ENCODE measurements at regions not wholly inside any gene's neighbourhood (a gene's known extent, or its start where the extent isn't known, plus 50 kb on each side); places are given as distances from the start of the nearest gene placed in this dataset.
"Not testable (repeated sequence)": the region's sequence is repeated elsewhere in the genome, so short reads cannot be mapped to it uniquely, and the experiment has no call there.

- Histone ChIP-seq H3K27me3 (ENCODE audit: control insufficient read depth, insufficient read depth, low read length) (no peaks in the 10 kb centered on the region), H3K9me3 (ENCODE audit: control insufficient read depth, insufficient read depth, low read length) (no peaks in the 10 kb centered on the region), H3K36me3 (ENCODE audit: control insufficient read depth, insufficient read depth, low read length) (no peaks in the 10 kb centered on the region), H3K4me3 (ENCODE audit: low read length) (no peak overlapping the region), H3K27ac (ENCODE audit: low read length) (no peak overlapping the region), H3K4me1 (ENCODE audit: control insufficient read depth, insufficient read depth, low read length) (no peaks in the 10 kb centered on the region)
- peak; percentile 13 for DNase-seq (ENCODE audit: low read depth, low spot score)
- no CpG with 5 or more reads among the region's 2 CpGs for WGBS (ENCODE audit: insufficient coverage, insufficient read length)
These were observed 1609.7 kb upstream of the CDH9 start for GRCh38 chr5:28648108-28648507.

GRCh38 chr5:28632607-28633006, 1594.2 kb upstream of the CDH9 start:
- Histone ChIP-seq H3K27ac (ENCODE audit: low read length) (no peak overlapping the region), H3K27me3 (ENCODE audit: control insufficient read depth, insufficient read depth, low read length) (no peaks in the 10 kb centered on the region), H3K9me3 (ENCODE audit: control insufficient read depth, insufficient read depth, low read length) (no peaks in the 10 kb centered on the region), H3K36me3 (ENCODE audit: control insufficient read depth, insufficient read depth, low read length) (no peaks in the 10 kb centered on the region), H3K4me1 (ENCODE audit: control insufficient read depth, insufficient read depth, low read length) (no peaks in the 10 kb centered on the region; the same call in 1 of the 2 replicates), H3K4me3 (ENCODE audit: low read length) (no peak overlapping the region)
- no peak for DNase-seq (ENCODE audit: low read depth, low spot score)
- no CpG with 5 or more reads among the region's 9 CpGs for WGBS (ENCODE audit: insufficient coverage, insufficient read length)

GRCh38 chr5:28603869-28604268, 1565.5 kb upstream of the CDH9 start:
- WGBS (ENCODE audit: insufficient coverage, insufficient read length) = no CpG with 5 or more reads among the region's 3 CpGs
- H3K9me3 ChIP-seq (ENCODE audit: control insufficient read depth, insufficient read depth, low read length) = no peaks in the 10 kb centered on the region
- H3K36me3 ChIP-seq (ENCODE audit: control insufficient read depth, insufficient read depth, low read length) = no peaks in the 10 kb centered on the region
- no peak for DNase-seq (ENCODE audit: low read depth, low spot score)
- no peak overlapping the region for H3K27ac ChIP-seq (ENCODE audit: low read length)
- no peaks in the 10 kb centered on the region for H3K4me1 ChIP-seq (ENCODE audit: control insufficient read depth, insufficient read depth, low read length)
- no peak overlapping the region for H3K4me3 ChIP-seq (ENCODE audit: low read length)
- H3K27me3 ChIP-seq (ENCODE audit: control insufficient read depth, insufficient read depth, low read length) = no peaks in the 10 kb centered on the region

GRCh38 chr5:28602429-28602828, 1564.0 kb upstream of the CDH9 start:
- H3K4me1 ChIP-seq (ENCODE audit: control insufficient read depth, insufficient read depth, low read length) = no peaks in the 10 kb centered on the region
- no peaks in the 10 kb centered on the region for H3K27me3 ChIP-seq (ENCODE audit: control insufficient read depth, insufficient read depth, low read length)
- H3K9me3 ChIP-seq (ENCODE audit: control insufficient read depth, insufficient read depth, low read length) = no peaks in the 10 kb centered on the region
- H3K36me3 ChIP-seq (ENCODE audit: control insufficient read depth, insufficient read depth, low read length) = no peaks in the 10 kb centered on the region
- DNase-seq (ENCODE audit: low read depth, low spot score) = no peak
- no peak overlapping the region for H3K27ac ChIP-seq (ENCODE audit: low read length)
- H3K4me3 ChIP-seq (ENCODE audit: low read length) = no peak overlapping the region
- no CpG with 5 or more reads among the region's 2 CpGs for WGBS (ENCODE audit: insufficient coverage, insufficient read length)

GRCh38 chr5:28596707-28597106, 1558.3 kb upstream of the CDH9 start:
- DNase-seq (ENCODE audit: low read depth, low spot score); H3K4me3 ChIP-seq (ENCODE audit: low read length); H3K9me3 ChIP-seq (ENCODE audit: control insufficient read depth, insufficient read depth, low read length); H3K27me3 ChIP-seq (ENCODE audit: control insufficient read depth, insufficient read depth, low read length); H3K27ac ChIP-seq (ENCODE audit: low read length); H3K36me3 ChIP-seq (ENCODE audit: control insufficient read depth, insufficient read depth, low read length); H3K4me1 ChIP-seq (ENCODE audit: control insufficient read depth, insufficient read depth, low read length): not testable (repeated sequence)
- no CpG with 5 or more reads among the region's 26 CpGs for WGBS (ENCODE audit: insufficient coverage, insufficient read length)

- DNase-seq (ENCODE audit: low read depth, low spot score) = no peak
- no CpG with 5 or more reads among the region's 4 CpGs for WGBS (ENCODE audit: insufficient coverage, insufficient read length)
- H3K9me3 ChIP-seq (ENCODE audit: control insufficient read depth, insufficient read depth, low read length) = no peaks in the 10 kb centered on the region
- H3K27me3 ChIP-seq (ENCODE audit: control insufficient read depth, insufficient read depth, low read length) = no peaks in the 10 kb centered on the region
- H3K36me3 ChIP-seq (ENCODE audit: control insufficient read depth, insufficient read depth, low read length) = no peaks in the 10 kb centered on the region
- no peaks in the 10 kb centered on the region for H3K4me1 ChIP-seq (ENCODE audit: control insufficient read depth, insufficient read depth, low read length)
- H3K27ac ChIP-seq (ENCODE audit: low read length) = no peak overlapping the region
- no peak overlapping the region for H3K4me3 ChIP-seq (ENCODE audit: low read length)
These were observed 1542.2 kb upstream of the CDH9 start for GRCh38 chr5:28580616-28581015.

- Histone ChIP-seq H3K27me3 (ENCODE audit: control insufficient read depth, insufficient read depth, low read length) (no peaks in the 10 kb centered on the region), H3K36me3 (ENCODE audit: control insufficient read depth, insufficient read depth, low read length) (no peaks in the 10 kb centered on the region), H3K9me3 (ENCODE audit: control insufficient read depth, insufficient read depth, low read length) (no peaks in the 10 kb centered on the region), H3K4me1 (ENCODE audit: control insufficient read depth, insufficient read depth, low read length) (no peaks in the 10 kb centered on the region), H3K4me3 (ENCODE audit: low read length) (no peak overlapping the region), H3K27ac (ENCODE audit: low read length) (no peak overlapping the region)
- no CpG with 5 or more reads among the region's 2 CpGs for WGBS (ENCODE audit: insufficient coverage, insufficient read length)
- DNase-seq (ENCODE audit: low read depth, low spot score) = peak; percentile 7
These were observed 1537.6 kb upstream of the CDH9 start for GRCh38 chr5:28576022-28576421.

GRCh38 chr5:28575368-28575767, 1537.0 kb upstream of the CDH9 start:
- H3K9me3 ChIP-seq (ENCODE audit: control insufficient read depth, insufficient read depth, low read length) = no peaks in the 10 kb centered on the region
- no peak overlapping the region for H3K4me3 ChIP-seq (ENCODE audit: low read length)
- H3K27me3 ChIP-seq (ENCODE audit: control insufficient read depth, insufficient read depth, low read length) = no peaks in the 10 kb centered on the region
- DNase-seq (ENCODE audit: low read depth, low spot score) = no peak
- no peaks in the 10 kb centered on the region for H3K36me3 ChIP-seq (ENCODE audit: control insufficient read depth, insufficient read depth, low read length)
- no CpG with 5 or more reads among the region's 7 CpGs for WGBS (ENCODE audit: insufficient coverage, insufficient read length)
- no peak overlapping the region for H3K27ac ChIP-seq (ENCODE audit: low read length)
- H3K4me1 ChIP-seq (ENCODE audit: control insufficient read depth, insufficient read depth, low read length) = no peaks in the 10 kb centered on the region

- DNase-seq (ENCODE audit: low read depth, low spot score) = no peak
- no CpG with 5 or more reads among the region's 1 CpG for WGBS (ENCODE audit: insufficient coverage, insufficient read length)
- Histone ChIP-seq H3K27me3 (ENCODE audit: control insufficient read depth, insufficient read depth, low read length) (no peaks in the 10 kb centered on the region), H3K27ac (ENCODE audit: low read length) (no peak overlapping the region), H3K9me3 (ENCODE audit: control insufficient read depth, insufficient read depth, low read length) (no peaks in the 10 kb centered on the region), H3K4me3 (ENCODE audit: low read length) (no peak overlapping the region), H3K36me3 (ENCODE audit: control insufficient read depth, insufficient read depth, low read length) (no peaks in the 10 kb centered on the region), H3K4me1 (ENCODE audit: control insufficient read depth, insufficient read depth, low read length) (no peaks in the 10 kb centered on the region)
These were observed 1536.2 kb upstream of the CDH9 start for GRCh38 chr5:28574606-28575005.

GRCh38 chr5:28567048-28567447, 1528.7 kb upstream of the CDH9 start:
- no peaks in the 10 kb centered on the region for H3K36me3 ChIP-seq (ENCODE audit: control insufficient read depth, insufficient read depth, low read length)
- no peak overlapping the region for H3K4me3 ChIP-seq (ENCODE audit: low read length)
- no peaks in the 10 kb centered on the region for H3K27me3 ChIP-seq (ENCODE audit: control insufficient read depth, insufficient read depth, low read length)
- no peak for DNase-seq (ENCODE audit: low read depth, low spot score)
- no peak overlapping the region for H3K27ac ChIP-seq (ENCODE audit: low read length)
- WGBS (ENCODE audit: insufficient coverage, insufficient read length) = 100% methylated on average over 3 of the region's 6 CpGs
- H3K4me1 ChIP-seq (ENCODE audit: control insufficient read depth, insufficient read depth, low read length) = no peaks in the 10 kb centered on the region
- H3K9me3 ChIP-seq (ENCODE audit: control insufficient read depth, insufficient read depth, low read length) = no peaks in the 10 kb centered on the region

GRCh38 chr5:28561522-28561921, 1523.1 kb upstream of the CDH9 start:
- Histone ChIP-seq H3K4me1 (ENCODE audit: control insufficient read depth, insufficient read depth, low read length) (no peaks in the 10 kb centered on the region), H3K27ac (ENCODE audit: low read length) (no peak overlapping the region), H3K27me3 (ENCODE audit: control insufficient read depth, insufficient read depth, low read length) (no peaks in the 10 kb centered on the region), H3K4me3 (ENCODE audit: low read length) (no peak overlapping the region), H3K9me3 (ENCODE audit: control insufficient read depth, insufficient read depth, low read length) (no peaks in the 10 kb centered on the region), H3K36me3 (ENCODE audit: control insufficient read depth, insufficient read depth, low read length) (no peaks in the 10 kb centered on the region)
- no peak for DNase-seq (ENCODE audit: low read depth, low spot score)

Data from iPS DF 6.9 (cell line).